Mononuclear cell (primary cell): ENCODE measurements at regions not wholly inside any gene's neighbourhood (a gene's known extent, or its start where the extent isn't known, plus 50 kb on each side); places are given as distances from the start of the nearest gene placed in this dataset.

ENCODE experiments used
- H3K27me3 ChIP-seq: 2 replicates; pipeline ENCODE4 v1.6.0; 2011; ENCODE audit warnings: low read length, control low read depth; ENCODE audit not compliant: insufficient read depth
- H3K4me1 ChIP-seq: 2 replicates; pipeline ENCODE4 v1.5.1; 2011; ENCODE audit warnings: mild to moderate bottlenecking, low read length, control low read depth; ENCODE audit not compliant: insufficient read depth
- H3K4me3 ChIP-seq: 2 replicates; pipeline ENCODE4 v1.5.1; 2011; ENCODE audit warnings: mild to moderate bottlenecking, low read length, moderate library complexity
- H3K9me3 ChIP-seq: 2 replicates; pipeline ENCODE4 v1.5.1; 2011; ENCODE audit warnings: low read depth, mild to moderate bottlenecking, control low read depth, low read length

DNA sequence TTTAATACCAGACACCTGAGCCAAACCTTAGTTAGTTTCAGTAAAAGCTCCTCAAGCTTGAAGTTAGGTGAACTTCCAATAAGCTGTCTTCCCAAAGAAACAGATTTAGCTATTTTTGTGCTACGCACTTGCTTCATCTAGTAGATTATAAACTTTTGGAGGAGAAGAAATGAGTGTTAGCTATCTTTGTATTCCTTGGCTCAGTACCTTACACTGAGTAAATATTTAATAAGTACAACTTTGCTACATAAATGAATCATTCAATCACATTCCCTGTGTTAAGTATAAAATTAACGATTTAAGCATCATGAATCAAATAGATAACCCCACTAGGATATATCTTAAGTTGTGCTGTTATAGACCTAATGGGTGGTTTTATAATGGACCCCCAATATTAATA is 307.0 kb downstream of the PCNX1 start:
- Histone ChIP-seq H3K9me3 (no peaks in the 10 kb centered on the region), H3K27me3 (no peaks in the 10 kb centered on the region), H3K4me1 (no peaks in the 10 kb centered on the region), H3K4me3 (no peak overlapping the region)

DNA sequence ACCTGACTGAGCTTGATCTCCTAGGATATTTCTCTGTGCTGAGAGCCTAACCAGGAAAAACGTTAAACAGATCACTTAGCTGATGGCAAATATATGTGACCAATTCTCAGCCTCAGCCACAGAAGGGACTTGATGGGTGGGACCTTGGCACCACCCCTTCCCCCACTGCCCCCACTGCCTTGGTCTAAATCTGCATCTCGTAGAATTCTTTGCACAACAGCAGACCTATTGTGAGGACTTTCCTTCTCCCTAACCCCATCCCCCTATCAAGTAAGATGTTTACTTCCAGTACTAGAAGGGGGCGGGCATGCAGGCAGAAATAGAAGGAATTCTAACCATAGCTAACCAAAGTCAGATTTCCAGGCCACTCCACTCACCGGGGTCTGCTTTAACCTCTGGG is 313.2 kb downstream of the PCNX1 start:
- H3K9me3 ChIP-seq = no peaks in the 10 kb centered on the region
- no peaks in the 10 kb centered on the region for H3K4me1 ChIP-seq
- no peaks in the 10 kb centered on the region for H3K27me3 ChIP-seq
- H3K4me3 ChIP-seq = no peak overlapping the region

DNA sequence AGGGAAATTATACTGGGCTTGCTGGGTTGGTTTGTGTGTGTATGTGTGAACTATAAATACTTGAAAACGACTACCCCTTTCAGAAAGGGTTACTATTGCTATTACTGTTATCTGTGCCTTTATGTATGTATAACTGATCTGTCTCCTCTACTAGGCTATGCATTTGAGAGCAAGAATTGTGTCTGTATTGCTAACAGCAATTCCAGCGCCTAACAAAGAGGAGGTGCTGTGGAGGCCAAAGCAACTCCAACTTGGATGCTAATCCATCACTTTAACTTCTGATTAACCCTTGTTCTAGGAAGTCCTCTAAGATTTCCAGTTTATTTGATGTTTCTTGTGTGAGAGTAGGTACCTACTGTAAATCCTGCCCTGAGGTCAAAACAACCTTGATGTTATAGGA is 313.9 kb downstream of the PCNX1 start:
- Histone ChIP-seq H3K27me3 (no peaks in the 10 kb centered on the region), H3K4me3 (no peak overlapping the region), H3K9me3 (no peaks in the 10 kb centered on the region), H3K4me1 (no peaks in the 10 kb centered on the region)

DNA sequence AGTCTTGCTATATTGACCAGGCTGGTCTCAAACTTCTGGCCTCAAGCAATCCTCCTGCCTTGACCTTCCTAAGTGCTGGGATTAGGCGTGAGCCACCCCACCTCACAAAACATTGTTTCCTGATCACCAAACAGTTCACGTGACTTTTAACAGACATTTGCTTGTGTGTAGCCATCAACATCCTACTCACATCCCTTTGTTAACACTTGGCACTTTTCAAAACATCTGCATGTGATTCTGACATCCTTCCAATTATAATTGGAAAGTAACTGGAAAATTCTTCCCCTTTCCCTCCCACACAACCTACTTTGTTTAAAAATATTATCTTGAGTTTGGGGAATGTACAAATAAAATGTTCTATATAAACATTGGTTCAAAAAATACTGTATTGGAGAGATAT is 317.9 kb downstream of the PCNX1 start:
- no peaks in the 10 kb centered on the region for H3K27me3 ChIP-seq
- H3K9me3 ChIP-seq = no peaks in the 10 kb centered on the region
- H3K4me3 ChIP-seq = no peak overlapping the region
- H3K4me1 ChIP-seq = no peaks in the 10 kb centered on the region

DNA sequence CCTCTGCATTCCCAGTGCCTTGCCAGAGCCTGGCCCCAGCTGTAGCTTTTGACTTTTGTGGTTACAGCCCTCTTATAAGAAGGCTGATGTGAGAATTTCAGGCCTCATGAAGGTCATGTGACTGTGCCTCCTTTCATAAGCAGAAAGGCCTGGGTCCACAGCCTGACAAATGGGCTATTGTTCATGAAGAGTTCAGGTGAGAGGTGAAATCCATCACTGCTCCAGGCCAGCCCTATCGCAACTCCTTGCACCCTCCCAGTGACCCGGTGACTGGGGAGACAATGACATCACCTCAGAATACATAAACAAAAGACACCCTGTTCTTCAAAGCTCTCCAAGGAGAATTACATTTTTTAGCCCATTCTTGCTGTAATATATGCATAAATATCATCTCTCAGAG is 321.5 kb downstream of the PCNX1 start:
- H3K9me3 ChIP-seq = no peaks in the 10 kb centered on the region
- H3K4me3 ChIP-seq = no peak overlapping the region

DNA sequence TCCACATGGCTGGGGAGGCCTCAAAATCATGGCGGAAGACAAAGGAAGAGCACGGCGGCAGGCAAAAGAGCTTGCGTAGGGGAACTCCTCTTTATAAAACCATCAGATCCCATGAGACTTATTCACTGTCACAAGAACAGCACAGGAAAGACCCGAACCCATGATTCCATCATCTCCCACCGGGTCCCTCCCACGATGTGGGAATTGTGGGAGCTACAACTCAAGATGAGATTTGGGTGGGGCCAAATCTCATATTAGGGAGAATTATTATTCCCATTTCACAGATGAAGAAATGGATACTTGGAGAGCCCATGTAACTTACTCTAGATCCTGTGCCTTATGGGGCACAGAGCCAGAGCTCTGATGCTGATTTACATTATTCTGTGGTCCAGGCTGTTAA is 322.6 kb downstream of the PCNX1 start:
- Histone ChIP-seq H3K4me1 (no peaks in the 10 kb centered on the region), H3K27me3 (no peaks in the 10 kb centered on the region), H3K4me3 (no peak overlapping the region), H3K9me3 (no peaks in the 10 kb centered on the region)

More for the DNA sequence above, 321.5 kb downstream of the PCNX1 start:
- H3K4me1 ChIP-seq = no peaks in the 10 kb centered on the region
- no peaks in the 10 kb centered on the region for H3K27me3 ChIP-seq

DNA sequence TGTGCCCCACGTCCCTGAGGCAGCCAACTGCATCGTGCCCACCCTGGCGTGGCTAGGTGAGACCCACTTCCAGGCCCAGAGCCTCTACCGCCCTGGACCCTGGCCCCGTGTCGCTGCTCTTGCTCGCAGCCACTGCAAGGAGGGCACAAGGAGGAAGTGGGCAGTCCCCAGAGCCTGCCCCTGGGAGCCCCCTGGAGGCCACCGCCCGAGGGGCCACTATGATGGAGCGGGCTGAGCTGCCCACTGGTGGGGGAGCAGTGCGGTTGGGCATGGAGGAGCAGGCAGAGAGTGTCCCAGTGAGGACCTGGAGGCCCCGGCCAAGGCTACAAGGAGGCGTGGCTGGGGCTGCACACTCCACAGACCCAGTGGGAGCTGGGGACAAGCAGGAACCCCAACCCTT is 323.6 kb downstream of the PCNX1 start:
- Histone ChIP-seq H3K27me3 (no peaks in the 10 kb centered on the region), H3K9me3 (no peaks in the 10 kb centered on the region), H3K4me3 (no peak overlapping the region), H3K4me1 (no peaks in the 10 kb centered on the region)

DNA sequence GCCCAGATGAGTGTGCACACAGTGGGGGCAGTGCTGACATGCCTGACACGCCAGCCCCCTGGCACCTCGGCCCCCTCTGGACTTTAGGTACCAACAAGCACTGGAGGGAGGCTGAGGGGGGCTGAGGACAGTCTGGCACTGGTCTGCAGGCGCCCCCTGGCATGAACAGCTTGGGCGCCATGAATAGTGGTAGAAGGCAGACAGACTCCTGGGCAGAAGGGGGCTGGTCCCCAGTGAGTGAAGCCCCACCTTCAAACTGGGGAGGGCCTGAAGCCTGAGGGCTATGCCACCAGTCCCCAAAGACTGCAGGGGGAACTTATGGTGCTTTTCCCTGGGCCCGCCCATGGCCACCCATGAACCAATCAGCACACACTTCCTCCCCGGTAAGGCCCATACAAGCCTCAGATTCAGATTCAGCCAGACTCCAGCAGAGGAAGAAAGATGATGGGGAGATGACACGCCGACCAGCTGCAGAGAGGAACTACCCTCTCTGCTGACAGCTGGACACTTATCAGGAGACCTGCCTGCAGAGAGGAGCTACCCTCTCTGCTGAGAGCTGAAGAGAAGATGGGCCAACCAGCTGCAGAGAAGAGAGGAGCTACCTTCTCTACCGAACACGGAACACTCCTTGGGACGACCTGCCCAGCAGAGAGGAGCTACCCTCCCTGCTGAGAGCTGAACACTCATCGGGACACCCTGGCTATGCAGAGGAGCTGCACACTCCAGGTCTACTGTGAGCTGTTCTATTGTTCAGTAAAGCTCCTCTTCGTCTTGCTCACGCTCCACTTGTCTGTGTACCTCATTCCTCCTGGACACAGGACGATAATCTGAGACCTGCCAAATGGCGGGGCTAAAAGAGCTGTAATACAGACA is 324.5 kb downstream of the PCNX1 start:
- H3K9me3 ChIP-seq = no peaks in the 10 kb centered on the region
- no peaks in the 10 kb centered on the region for H3K27me3 ChIP-seq
- no peak overlapping the region for H3K4me3 ChIP-seq
- H3K4me1 ChIP-seq = no peaks in the 10 kb centered on the region

DNA sequence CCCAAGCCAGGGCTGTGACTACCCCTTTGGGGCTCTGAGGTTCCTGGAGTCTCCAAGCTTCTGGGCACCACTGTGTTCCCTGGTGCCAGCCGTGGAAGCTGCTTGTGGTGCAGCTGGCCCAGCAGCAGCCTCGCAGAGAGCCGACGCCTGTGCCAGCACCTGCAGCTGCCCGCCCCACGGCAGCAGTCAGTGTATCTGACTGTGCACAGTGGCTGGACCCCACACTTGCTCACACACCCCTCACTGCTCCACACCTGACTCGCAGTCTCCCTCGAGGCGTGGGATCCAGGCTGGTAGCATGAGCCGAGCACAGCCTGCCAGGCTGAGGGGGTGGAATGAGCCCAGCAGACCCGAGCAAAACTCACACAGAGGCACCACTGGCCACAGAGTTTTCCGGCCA is 325.2 kb downstream of the PCNX1 start:
- no peaks in the 10 kb centered on the region for H3K9me3 ChIP-seq
- no peaks in the 10 kb centered on the region for H3K27me3 ChIP-seq
- H3K4me1 ChIP-seq = no peaks in the 10 kb centered on the region
- no peak overlapping the region for H3K4me3 ChIP-seq

DNA sequence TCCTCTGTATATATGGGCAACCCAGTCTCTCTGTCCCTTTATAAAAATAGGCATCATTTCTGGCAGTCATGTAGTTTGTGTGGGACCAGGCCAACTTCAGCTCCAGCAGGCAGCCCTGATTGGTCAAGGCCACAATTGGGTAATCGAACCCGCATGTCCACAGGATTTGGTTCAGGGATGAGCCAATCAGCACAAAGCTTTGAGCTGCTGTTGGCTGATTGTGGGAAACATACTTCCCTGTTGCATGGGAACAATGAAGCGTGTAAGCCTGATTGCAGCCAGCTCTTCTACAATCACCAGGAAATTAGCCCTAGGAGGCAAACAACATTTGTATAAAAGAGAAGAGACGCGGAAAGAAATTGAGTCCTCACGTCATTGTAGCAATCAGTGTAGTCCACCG is 328.6 kb downstream of the PCNX1 start:
- H3K27me3 ChIP-seq = no peaks in the 10 kb centered on the region
- no peaks in the 10 kb centered on the region for H3K9me3 ChIP-seq
- H3K4me1 ChIP-seq = no peaks in the 10 kb centered on the region
- H3K4me3 ChIP-seq = no peak overlapping the region

DNA sequence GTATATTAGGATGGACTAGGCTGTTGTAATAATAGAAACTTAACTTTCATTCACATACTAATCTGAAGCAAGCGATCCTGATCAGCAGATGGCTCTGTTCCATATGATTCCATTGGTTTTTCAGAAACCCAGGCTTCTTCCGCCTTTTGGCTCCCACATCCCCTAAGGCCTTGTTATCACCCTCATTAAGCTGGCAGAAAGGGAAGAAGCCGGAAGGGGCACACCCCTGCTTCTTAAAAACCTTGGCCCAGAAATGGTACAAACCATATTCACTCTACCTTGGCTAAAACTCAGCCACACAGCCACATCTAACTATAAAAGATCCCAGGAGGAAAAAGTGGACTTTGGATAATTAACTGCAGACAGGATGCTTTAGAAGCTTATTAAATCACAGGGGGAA is 329.2 kb downstream of the PCNX1 start:
- Histone ChIP-seq H3K27me3 (no peaks in the 10 kb centered on the region), H3K9me3 (no peaks in the 10 kb centered on the region), H3K4me1 (no peaks in the 10 kb centered on the region), H3K4me3 (no peak overlapping the region)

DNA sequence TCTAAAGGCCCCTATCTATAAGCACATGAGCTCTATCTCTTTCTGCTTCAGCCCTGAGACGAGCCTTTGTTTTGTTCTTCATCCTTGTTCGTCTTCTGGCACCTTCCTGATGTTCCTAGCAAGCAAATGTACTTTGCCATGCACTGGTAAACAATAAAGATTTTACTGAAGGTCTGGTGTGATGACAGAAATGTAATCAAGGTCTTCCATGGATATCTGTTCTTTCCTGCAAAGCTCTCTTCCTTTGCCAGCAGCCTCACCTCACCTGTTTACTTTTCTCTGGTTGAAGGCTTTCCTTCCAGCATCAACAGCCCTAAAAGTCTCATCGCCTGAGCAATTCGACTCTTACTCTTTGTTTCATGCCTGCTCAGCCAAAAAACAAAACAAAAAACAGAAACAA is 330.3 kb downstream of the PCNX1 start:
- Histone ChIP-seq H3K4me3 (no peak overlapping the region), H3K27me3 (no peaks in the 10 kb centered on the region), H3K9me3 (no peaks in the 10 kb centered on the region), H3K4me1 (no peaks in the 10 kb centered on the region)

DNA sequence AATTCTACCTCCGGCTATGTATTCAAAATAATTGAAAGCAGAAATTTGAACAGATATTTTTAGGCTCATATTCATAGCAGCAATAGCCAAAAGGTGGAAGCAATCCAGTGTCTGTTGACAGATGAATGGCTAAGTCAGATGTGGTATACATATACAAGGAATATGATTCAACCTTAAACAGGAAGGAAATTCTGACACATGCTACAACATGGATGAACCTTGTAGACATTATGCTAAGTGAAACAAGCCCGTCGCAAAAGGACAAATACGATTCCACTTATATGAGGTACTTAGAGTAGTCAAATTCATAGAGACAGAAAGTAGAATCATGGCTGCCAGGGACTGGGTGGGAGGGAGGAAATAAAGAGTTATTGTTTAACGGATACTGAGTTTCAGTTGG is 331.6 kb downstream of the PCNX1 start:
- Histone ChIP-seq H3K27me3 (no peaks in the 10 kb centered on the region), H3K9me3 (no peaks in the 10 kb centered on the region), H3K4me1 (no peaks in the 10 kb centered on the region), H3K4me3 (no peak overlapping the region)

DNA sequence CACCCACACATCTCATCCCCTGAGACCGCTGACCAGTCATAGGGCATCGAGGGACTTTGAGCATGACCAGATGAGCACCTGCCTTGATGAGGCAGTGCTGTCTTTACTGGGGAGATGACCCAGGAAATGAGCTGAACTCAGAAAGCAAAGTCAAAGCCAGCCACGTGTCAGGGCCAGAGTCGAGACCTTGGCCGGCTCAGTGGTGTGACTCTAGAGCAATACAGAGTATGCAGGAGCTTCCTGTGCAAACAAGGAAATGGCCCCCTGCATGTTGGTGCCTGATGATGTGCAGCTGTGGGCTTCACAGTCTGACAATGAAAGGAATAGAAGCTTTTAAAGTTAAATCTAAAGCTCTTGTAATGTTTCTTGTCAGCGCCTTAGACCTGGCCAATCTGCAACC is 332.9 kb downstream of the PCNX1 start:
- no peaks in the 10 kb centered on the region for H3K27me3 ChIP-seq
- H3K4me3 ChIP-seq = no peak overlapping the region
- no peaks in the 10 kb centered on the region for H3K9me3 ChIP-seq
- no peaks in the 10 kb centered on the region for H3K4me1 ChIP-seq

DNA sequence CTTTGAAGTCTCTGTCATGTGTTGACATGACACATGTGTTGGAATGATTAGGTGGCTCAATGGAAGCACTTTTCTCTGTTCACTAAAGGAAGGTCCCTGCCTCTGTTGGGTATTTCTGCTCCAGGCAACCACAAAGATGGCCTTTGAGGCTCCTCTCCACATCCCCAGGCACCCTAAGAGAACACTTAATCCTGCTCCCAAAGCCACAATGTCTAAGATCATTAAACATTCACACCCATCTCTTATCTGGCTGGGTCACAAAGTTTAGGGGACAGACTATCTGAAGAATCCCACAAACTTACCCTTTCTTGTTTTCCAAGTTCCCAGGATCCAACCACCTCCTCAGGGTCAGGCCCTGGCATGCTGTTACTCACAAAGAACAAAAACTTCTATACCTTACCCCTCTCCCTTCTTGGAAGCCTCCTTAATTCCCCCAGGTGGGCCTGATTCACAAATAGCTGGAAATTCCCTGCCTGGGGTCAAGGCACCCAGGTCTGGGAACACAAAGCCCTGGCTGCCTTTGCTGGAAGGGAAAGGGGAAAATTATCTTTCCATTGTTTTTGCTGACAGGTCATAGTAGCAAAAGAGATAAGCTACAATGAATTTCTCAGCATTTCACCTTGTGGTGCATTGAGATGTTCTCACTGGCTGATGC is 333.7 kb downstream of the PCNX1 start:
- peaks cover 4% of the 10 kb centered on the region for H3K4me1 ChIP-seq
- no peak overlapping the region for H3K4me3 ChIP-seq
- H3K27me3 ChIP-seq = no peaks in the 10 kb centered on the region
- H3K9me3 ChIP-seq = no peaks in the 10 kb centered on the region

DNA sequence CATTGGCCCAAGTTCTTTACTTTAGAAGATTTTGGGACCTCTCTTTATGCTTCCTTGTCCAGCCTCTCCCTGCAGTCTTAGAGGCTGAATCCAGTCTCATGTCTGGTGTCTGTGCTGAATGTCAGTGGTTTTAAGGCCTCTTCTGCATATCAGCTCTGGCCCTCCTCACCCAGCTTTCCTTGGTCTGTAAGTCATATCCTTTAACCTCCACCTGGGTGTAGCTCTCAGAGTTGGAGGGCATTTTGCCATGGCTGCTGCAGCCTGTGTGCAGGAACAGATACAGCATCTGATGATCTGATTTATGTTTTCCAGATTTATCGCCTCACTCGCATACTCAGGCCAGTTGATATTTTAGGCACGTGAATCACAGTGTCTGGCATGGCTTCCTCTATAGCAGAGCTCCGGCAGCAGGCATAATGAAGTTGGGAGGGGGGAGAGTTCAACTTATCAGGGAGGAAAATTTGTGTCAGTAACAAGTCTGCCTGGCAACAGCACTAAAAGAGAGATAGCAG is 335.0 kb downstream of the PCNX1 start:
- Histone ChIP-seq H3K4me1 (peaks cover 16% of the 10 kb centered on the region), H3K4me3 (no peak overlapping the region), H3K27me3 (no peaks in the 10 kb centered on the region), H3K9me3 (no peaks in the 10 kb centered on the region)
